GM18861 (cell line): ENCODE measurements at regions not wholly inside any gene's neighbourhood (a gene's known extent, or its start where the extent isn't known, plus 50 kb on each side); places are given as distances from the start of the nearest gene placed in this dataset.
"Not testable (repeated sequence)": the region's sequence is repeated elsewhere in the genome, so short reads cannot be mapped to it uniquely, and the experiment has no call there.

Source experiments
- ATAC-seq: cut with Tn5 transposase; IDR thresholded peaks from one replicate; pipeline ENCODE4 v1.9.1; 2021; ENCODE audit not compliant: unreplicated experiment

- ATAC-seq: no peak
These were observed 181.5 kb downstream of the CWF19L2 start for GRCh38 chr11:107276077-107276476.

GRCh38 chr11:107275632-107276031 is 182.0 kb downstream of the CWF19L2 start:
- ATAC-seq: no peak

- no peak for ATAC-seq
These were observed 183.5 kb downstream of the CWF19L2 start for GRCh38 chr11:107274138-107274537.

DNA sequence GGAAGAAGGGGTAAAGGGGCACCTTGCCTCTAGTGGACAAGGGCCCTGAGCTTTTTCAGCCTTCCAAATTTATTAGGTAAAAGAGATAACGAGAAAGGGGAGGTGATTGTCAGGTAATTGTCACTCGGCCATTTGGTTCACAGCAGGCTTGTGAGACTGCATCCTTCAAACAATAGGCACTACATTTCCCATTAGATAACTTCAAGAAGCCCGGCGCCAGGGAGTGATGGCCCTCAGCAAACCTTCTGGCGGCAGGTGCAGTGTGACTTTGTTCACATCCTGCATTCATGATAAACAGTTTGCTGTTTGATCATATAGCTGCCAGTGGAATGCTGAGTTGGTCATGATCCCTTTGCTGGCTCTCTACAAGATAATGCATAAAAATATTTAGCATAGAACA is 185.1 kb downstream of the CWF19L2 start:
- no peak for ATAC-seq

DNA sequence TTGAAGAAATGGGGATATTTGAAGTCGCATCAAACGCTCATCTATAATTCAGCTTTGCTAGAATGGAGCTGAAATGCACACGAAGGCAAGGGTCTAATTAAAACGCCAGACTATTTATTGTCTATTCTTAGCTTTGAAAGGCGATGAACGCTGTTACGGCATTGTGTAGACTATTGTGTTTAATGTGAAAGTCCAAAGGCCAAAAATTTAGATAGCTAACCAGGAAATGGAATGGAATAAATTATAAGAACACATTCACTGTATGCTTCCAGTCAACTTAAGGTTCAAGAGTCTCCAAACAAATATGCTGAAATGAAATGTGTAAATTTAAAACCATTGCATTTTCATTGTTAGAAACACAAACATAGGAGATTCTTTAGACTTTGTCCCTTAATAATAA is 186.2 kb downstream of the CWF19L2 start:
- no peak for ATAC-seq

DNA sequence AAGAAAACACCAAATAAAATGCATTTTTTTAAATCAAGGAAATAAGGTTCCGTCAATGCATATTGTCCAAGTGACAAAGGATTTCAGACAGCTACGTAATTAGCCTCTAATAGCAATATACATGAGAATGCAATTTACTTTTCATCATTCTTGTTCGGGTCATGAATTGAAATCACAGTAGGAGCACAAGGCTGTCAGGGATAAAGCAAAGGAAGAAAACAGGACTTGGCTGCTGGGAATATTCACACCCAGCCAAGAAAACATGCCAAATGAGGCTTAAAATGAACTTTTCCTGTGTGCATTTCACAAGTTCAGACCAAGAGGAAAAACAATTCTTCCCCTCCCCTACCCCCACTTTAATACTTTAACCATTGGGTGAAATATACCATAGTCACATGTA is 188.6 kb downstream of the CWF19L2 start:
- no peak for ATAC-seq

DNA sequence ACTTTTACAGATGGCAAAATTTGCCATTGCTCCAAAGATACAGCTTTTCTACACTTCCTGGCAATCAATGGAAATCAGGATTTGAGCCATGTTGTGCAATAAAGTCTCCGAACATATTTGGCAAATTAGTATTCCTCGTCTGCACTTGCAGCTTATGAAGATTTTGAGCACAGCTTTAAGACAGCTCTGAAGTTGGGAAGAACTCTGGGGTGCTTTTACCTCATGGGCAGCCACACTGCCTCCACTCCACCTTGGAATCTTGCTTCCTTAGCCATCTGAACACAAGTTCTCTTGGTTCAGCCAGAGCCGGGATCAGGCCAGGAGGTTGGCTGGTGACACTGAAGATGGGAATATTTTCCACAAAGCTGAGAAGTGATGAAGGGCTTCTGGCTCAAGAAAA is 191.2 kb downstream of the CWF19L2 start:
- ATAC-seq: no peak

GRCh38 chr11:107265591-107266121 is 192.0 kb downstream of the CWF19L2 start:
- ATAC-seq: no peak

- ATAC-seq: no peak
These were observed 193.6 kb downstream of the CWF19L2 start for GRCh38 chr11:107263844-107264563.

GRCh38 chr11:107259811-107260221 is 197.8 kb downstream of the CWF19L2 start:
- no peak for ATAC-seq

DNA sequence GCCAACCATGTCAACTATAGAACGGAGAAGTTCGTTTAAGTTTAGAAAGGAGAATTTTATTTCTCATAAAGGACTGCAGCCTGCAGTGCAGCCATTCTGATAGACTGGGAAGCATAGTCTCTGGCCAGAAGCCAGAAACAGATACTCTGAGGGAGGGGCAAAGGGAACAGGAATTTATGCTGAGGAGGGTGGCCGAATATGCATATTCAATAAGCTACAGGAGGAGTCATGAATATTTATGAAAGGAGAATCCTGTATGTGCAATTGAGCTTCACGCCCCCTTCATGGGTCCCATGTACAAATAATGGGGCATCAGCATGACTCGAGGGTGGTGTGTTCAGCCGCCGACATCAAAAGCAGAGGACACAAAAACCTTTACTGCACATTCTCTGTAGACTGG is 199.9 kb downstream of the CWF19L2 start:
- no peak for ATAC-seq

DNA sequence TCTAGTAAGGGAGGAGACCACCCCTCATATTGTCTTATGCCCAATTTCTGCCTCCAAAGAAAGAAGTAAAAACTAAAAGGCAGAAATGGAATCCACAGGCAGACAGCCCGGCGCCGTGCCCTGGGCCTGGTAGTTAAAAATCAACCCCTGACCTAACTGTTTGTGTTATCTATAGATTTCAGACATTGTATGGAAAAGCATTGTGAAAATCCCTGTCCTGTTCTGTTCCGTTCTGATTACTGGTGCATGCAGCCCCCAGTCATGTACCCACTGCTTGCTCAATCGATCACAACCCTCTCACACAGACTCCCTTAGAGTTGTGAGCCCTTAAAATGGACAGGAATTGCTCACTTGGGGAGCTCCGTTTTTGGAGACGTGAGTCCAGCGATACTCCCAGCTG is 204.0 kb downstream of the CWF19L2 start:
- not testable (repeated sequence) for ATAC-seq

DNA sequence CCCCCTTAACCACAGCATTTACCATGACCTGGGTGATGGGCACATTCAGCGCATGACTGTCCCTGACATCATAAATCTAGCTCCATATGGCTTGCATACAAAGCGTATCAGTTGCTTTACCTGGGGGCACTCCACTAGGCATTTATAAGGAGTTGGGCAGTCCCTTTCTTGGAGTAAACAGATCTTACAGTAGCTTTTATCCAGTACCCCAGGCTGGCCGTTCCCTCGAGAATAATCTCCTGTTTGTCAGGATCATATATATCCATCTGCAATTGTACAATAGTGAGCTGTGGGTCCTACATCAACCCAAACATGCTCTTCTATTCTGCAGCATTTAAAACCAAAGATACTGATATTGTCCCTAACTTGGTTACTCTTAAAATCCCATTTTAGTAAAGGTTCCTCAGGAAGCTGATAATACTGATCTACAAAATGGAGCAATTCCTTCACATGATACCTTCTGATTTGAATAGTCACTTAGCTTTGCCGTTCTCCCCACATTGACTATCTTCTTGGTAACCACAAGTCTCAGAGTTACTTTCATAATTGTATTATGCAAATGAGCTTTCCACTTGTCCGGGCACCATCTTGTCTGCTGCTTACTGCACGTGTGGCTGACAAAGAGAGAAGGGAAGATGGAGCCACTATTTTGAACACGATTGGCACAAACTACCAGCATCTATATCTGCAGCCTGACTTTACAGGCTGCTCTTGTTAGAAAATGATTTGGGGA is 205.0 kb downstream of the CWF19L2 start:
- peak; percentile 90 for ATAC-seq

DNA sequence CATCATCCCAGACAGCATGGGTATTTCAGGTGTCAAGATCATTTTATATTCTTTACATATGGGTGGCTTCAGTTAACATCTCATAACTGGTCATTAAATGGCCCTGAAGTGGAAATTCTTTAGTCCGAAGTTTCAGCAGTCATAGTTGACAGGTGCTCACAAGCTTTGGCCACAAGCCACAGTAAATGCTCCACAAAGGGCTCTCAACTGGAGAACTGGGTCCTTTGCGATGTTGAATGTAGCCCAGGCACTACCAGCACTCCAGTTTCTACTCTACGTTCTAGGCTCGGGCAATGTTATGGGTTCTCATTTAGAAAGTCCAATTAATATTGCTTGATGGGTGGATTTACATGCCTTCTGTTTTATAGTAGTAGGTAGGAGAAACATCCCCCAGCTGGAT is 206.3 kb downstream of the CWF19L2 start:
- no peak for ATAC-seq

- no peak for ATAC-seq
These were observed 207.6 kb downstream of the CWF19L2 start for GRCh38 chr11:107250017-107250416.

GRCh38 chr11:107249054-107249453 is 208.6 kb downstream of the CWF19L2 start:
- no peak for ATAC-seq

DNA sequence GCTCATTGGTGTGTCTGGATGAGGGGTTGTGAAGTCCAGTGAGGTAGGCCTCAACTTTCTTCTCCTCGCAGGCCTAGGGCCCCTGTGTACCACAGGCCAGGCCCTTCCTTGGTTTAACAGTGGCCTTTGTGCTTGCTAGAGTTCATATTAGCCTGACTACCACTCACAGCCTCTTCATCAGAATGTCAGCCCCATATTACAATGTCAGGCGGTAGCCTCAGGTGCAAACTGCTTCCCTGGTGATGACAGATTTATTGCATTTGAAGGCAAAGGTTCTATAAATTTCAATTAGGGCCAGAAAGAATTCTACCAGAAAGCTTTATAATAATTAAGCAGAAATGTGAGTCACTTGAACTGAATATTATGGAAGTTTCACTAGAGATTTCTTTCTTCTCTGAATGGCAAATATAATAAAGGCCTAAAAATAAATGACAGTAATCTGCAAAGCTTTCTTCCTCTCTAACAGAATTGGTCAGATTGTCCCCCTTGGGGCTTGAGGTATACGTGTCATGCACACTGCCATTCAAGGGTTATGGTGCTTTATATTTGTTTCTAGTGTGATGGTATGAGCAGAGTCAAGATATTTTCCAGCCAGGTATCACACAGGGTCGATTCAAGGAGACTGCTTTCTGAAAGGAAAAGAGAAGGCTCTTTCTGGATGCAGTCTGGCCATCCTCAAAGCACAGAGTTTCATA is 210.3 kb downstream of the CWF19L2 start:
- no peak for ATAC-seq

- ATAC-seq: no peak
These were observed 213.7 kb downstream of the CWF19L2 start for GRCh38 chr11:107243929-107244328.

DNA sequence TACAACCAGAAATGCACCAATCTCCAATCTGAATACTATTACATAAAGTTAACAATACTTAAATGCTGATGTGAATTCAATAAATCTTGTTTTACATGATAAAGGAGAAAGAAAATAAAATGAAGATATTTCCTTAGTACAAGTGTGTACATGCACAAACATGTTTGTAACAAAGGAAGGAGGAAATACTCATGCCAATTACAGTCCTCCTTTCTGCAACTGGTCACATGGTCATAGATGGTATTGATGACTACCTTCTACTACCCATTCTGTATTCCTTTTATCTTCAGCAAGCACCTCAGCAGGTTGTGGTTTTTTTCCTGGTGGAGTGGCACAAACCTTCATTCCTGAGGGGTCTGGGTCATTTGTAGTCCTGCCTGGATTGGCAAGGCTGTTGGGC is 214.2 kb upstream of the GUCY1A2 start:
- no peak for ATAC-seq

GRCh38 chr11:107224836-107225235 is 206.6 kb upstream of the GUCY1A2 start:
- ATAC-seq: no peak

DNA sequence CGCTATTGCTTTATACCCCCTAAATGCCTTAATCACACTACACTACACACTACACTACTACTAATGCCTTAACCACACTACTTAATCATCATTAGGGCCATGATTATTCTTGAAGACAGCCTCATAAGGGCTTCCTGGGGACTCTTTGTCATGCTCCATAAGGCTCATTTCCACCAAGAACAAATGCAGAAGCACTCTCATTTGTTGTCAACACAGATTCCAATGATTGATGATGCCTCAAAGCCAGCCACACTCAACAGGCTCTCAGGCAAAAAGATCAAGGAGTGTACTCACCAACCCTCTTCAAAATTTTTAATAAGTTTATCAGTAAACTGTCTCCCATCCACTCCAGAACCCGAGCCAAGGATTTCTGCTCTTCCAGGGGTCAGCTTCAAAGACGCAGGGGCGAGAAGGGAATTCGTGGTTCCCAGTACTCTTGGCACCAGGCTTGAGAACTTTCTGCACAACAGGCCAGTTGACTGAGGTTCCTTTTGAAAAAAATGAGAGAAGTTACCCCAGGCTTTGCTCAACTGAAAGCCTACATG is 204.7 kb upstream of the GUCY1A2 start:
- ATAC-seq: no peak
